ENCODE measurements at regions not wholly inside any gene's neighbourhood (a gene's known extent, or its start where the extent isn't known, plus 50 kb on each side); places are given as distances from the start of the nearest gene placed in this dataset.
"Not testable (repeated sequence)": the region's sequence is repeated elsewhere in the genome, so short reads cannot be mapped to it uniquely, and the experiment has no call there.

GRCh38 chr15:24108349-24108748 lies 421.2 kb upstream of the NDN start:
- H3K27ac ChIP-seq (ENCODE audit: low read depth in 1 of 2, low read length in 2 of 2); intact Hi-C loops (cut with DNase I); H3K27me3 ChIP-seq (ENCODE audit: control insufficient read depth in 1 of 2, insufficient read depth in 2 of 2, low read length in 1 of 2); DNase-seq; H3K4me1 ChIP-seq (ENCODE audit: control insufficient read depth in 1 of 2, insufficient read depth in 2 of 2, low read length in 2 of 2); ATAC-seq (ENCODE audit: low FRiP score); H3K36me3 ChIP-seq (ENCODE audit: control insufficient read depth in 1 of 2, insufficient read depth in 2 of 2, low read length in 1 of 2); H3K4me3 ChIP-seq (ENCODE audit: low read length in 2 of 2); H3K9me3 ChIP-seq (ENCODE audit: control insufficient read depth, low read length): not testable (repeated sequence)
- 53 to 57% methylated on average over 3 of the region's 3 CpGs for WGBS, 2 donors

GRCh38 chr15:24139622-24140021 lies 452.5 kb upstream of the NDN start:
- H3K27me3 ChIP-seq (ENCODE audit: control insufficient read depth in 1 of 2, insufficient read depth in 2 of 2, low read length in 1 of 2); intact Hi-C loops (cut with DNase I); H3K9me3 ChIP-seq (ENCODE audit: control insufficient read depth, low read length); H3K4me3 ChIP-seq (ENCODE audit: low read length in 2 of 2); H3K4me1 ChIP-seq (ENCODE audit: control insufficient read depth in 1 of 2, insufficient read depth in 2 of 2, low read length in 2 of 2); H3K27ac ChIP-seq (ENCODE audit: low read depth in 1 of 2, low read length in 2 of 2); DNase-seq; H3K36me3 ChIP-seq (ENCODE audit: control insufficient read depth in 1 of 2, insufficient read depth in 2 of 2, low read length in 1 of 2); ATAC-seq (ENCODE audit: low FRiP score): not testable (repeated sequence)
- WGBS, 2 donors, result 77 to 82% methylated on average over 8 of the region's 8 CpGs

- ATAC-seq (ENCODE audit: low FRiP score); intact Hi-C loops (cut with DNase I); H3K4me3 ChIP-seq (ENCODE audit: low read length in 2 of 2); DNase-seq; H3K4me1 ChIP-seq (ENCODE audit: control insufficient read depth in 1 of 2, insufficient read depth in 2 of 2, low read length in 2 of 2); H3K36me3 ChIP-seq (ENCODE audit: control insufficient read depth in 1 of 2, insufficient read depth in 2 of 2, low read length in 1 of 2); H3K9me3 ChIP-seq (ENCODE audit: control insufficient read depth, low read length); H3K27ac ChIP-seq (ENCODE audit: low read depth in 1 of 2, low read length in 2 of 2); H3K27me3 ChIP-seq (ENCODE audit: control insufficient read depth in 1 of 2, insufficient read depth in 2 of 2, low read length in 1 of 2): not testable (repeated sequence)
- WGBS, 2 donors, result 76 to 79% methylated on average over 8 of the region's 8 CpGs
These were observed 458.0 kb upstream of the NDN start for GRCh38 chr15:24145070-24145469.

- no peak for ATAC-seq (ENCODE audit: low FRiP score)
- no peaks in the 10 kb centered on the region for H3K27me3 ChIP-seq (ENCODE audit: control insufficient read depth in 1 of 2, insufficient read depth in 2 of 2, low read length in 1 of 2)
- 66% methylated on average over 2 of the region's 2 CpGs for WGBS, 2 donors
These were observed 459.1 kb upstream of the NDN start for GRCh38 chr15:24146251-24146650.

GRCh38 chr15:24150542-24150941 lies 463.4 kb upstream of the NDN start:
- no peak overlapping the region for H3K4me3 ChIP-seq (ENCODE audit: low read length in 2 of 2)

More at GRCh38 chr15:24146251-24146650, 459.1 kb upstream of the NDN start:
- no peak for DNase-seq
- no peaks in the 10 kb centered on the region for H3K36me3 ChIP-seq (ENCODE audit: control insufficient read depth in 1 of 2, insufficient read depth in 2 of 2, low read length in 1 of 2)
- no peaks in the 10 kb centered on the region for H3K9me3 ChIP-seq (ENCODE audit: control insufficient read depth, low read length)
- H3K27ac ChIP-seq (ENCODE audit: low read depth in 1 of 2, low read length in 2 of 2), result no peak overlapping the region
- no peaks in the 10 kb centered on the region for H3K4me1 ChIP-seq (ENCODE audit: control insufficient read depth in 1 of 2, insufficient read depth in 2 of 2, low read length in 2 of 2)
- H3K4me3 ChIP-seq (ENCODE audit: low read length in 2 of 2), result no peak overlapping the region
- intact Hi-C loops (cut with DNase I), result no loop called here

GRCh38 chr15:24158306-24158705 lies 471.2 kb upstream of the NDN start:
- H3K27me3 ChIP-seq (ENCODE audit: control insufficient read depth in 1 of 2, insufficient read depth in 2 of 2, low read length in 1 of 2); H3K4me1 ChIP-seq (ENCODE audit: control insufficient read depth in 1 of 2, insufficient read depth in 2 of 2, low read length in 2 of 2); H3K27ac ChIP-seq (ENCODE audit: low read depth in 1 of 2, low read length in 2 of 2); DNase-seq; ATAC-seq (ENCODE audit: low FRiP score); H3K9me3 ChIP-seq (ENCODE audit: control insufficient read depth, low read length); intact Hi-C loops (cut with DNase I); H3K4me3 ChIP-seq (ENCODE audit: low read length in 2 of 2); H3K36me3 ChIP-seq (ENCODE audit: control insufficient read depth in 1 of 2, insufficient read depth in 2 of 2, low read length in 1 of 2): not testable (repeated sequence)
- 33 to 49% methylated on average over 1 of the region's 1 CpG for WGBS, 2 donors

More at GRCh38 chr15:24150542-24150941, 463.4 kb upstream of the NDN start:
- H3K27ac ChIP-seq (ENCODE audit: low read depth in 1 of 2, low read length in 2 of 2), result no peak overlapping the region
- H3K36me3 ChIP-seq (ENCODE audit: control insufficient read depth in 1 of 2, insufficient read depth in 2 of 2, low read length in 1 of 2), result no peaks in the 10 kb centered on the region
- 84 to 85% methylated on average over 2 of the region's 2 CpGs for WGBS, 2 donors
- ATAC-seq (ENCODE audit: low FRiP score), result no peak
- H3K27me3 ChIP-seq (ENCODE audit: control insufficient read depth in 1 of 2, insufficient read depth in 2 of 2, low read length in 1 of 2), result no peaks in the 10 kb centered on the region
- H3K4me1 ChIP-seq (ENCODE audit: control insufficient read depth in 1 of 2, insufficient read depth in 2 of 2, low read length in 2 of 2), result no peaks in the 10 kb centered on the region
- no peak for DNase-seq
- H3K9me3 ChIP-seq (ENCODE audit: control insufficient read depth, low read length), result no peaks in the 10 kb centered on the region
- intact Hi-C loops (cut with DNase I), result no loop called here

- WGBS, 2 donors, result 76 to 83% methylated on average over 3 of the region's 3 CpGs
- H3K27me3 ChIP-seq (ENCODE audit: control insufficient read depth in 1 of 2, insufficient read depth in 2 of 2, low read length in 1 of 2); H3K9me3 ChIP-seq (ENCODE audit: control insufficient read depth, low read length); intact Hi-C loops (cut with DNase I); ATAC-seq (ENCODE audit: low FRiP score); H3K4me3 ChIP-seq (ENCODE audit: low read length in 2 of 2); H3K4me1 ChIP-seq (ENCODE audit: control insufficient read depth in 1 of 2, insufficient read depth in 2 of 2, low read length in 2 of 2); DNase-seq; H3K36me3 ChIP-seq (ENCODE audit: control insufficient read depth in 1 of 2, insufficient read depth in 2 of 2, low read length in 1 of 2); H3K27ac ChIP-seq (ENCODE audit: low read depth in 1 of 2, low read length in 2 of 2): not testable (repeated sequence)
These were observed 478.4 kb upstream of the NDN start for GRCh38 chr15:24165512-24165911.

GRCh38 chr15:24202297-24202696 lies 473.3 kb upstream of the NPAP1 start:
- H3K4me3 ChIP-seq (ENCODE audit: low read length in 2 of 2); H3K36me3 ChIP-seq (ENCODE audit: control insufficient read depth in 1 of 2, insufficient read depth in 2 of 2, low read length in 1 of 2); intact Hi-C loops (cut with DNase I); ATAC-seq (ENCODE audit: low FRiP score); DNase-seq; H3K4me1 ChIP-seq (ENCODE audit: control insufficient read depth in 1 of 2, insufficient read depth in 2 of 2, low read length in 2 of 2); H3K27ac ChIP-seq (ENCODE audit: low read depth in 1 of 2, low read length in 2 of 2); H3K9me3 ChIP-seq (ENCODE audit: control insufficient read depth, low read length); H3K27me3 ChIP-seq (ENCODE audit: control insufficient read depth in 1 of 2, insufficient read depth in 2 of 2, low read length in 1 of 2): not testable (repeated sequence)
- 43 to 60% methylated on average over 2 of the region's 2 CpGs for WGBS, 2 donors

- H3K9me3 ChIP-seq (ENCODE audit: control insufficient read depth, low read length); H3K27ac ChIP-seq (ENCODE audit: low read depth in 1 of 2, low read length in 2 of 2); H3K27me3 ChIP-seq (ENCODE audit: control insufficient read depth in 1 of 2, insufficient read depth in 2 of 2, low read length in 1 of 2); H3K36me3 ChIP-seq (ENCODE audit: control insufficient read depth in 1 of 2, insufficient read depth in 2 of 2, low read length in 1 of 2); ATAC-seq (ENCODE audit: low FRiP score); DNase-seq; H3K4me1 ChIP-seq (ENCODE audit: control insufficient read depth in 1 of 2, insufficient read depth in 2 of 2, low read length in 2 of 2); intact Hi-C loops (cut with DNase I); H3K4me3 ChIP-seq (ENCODE audit: low read length in 2 of 2): not testable (repeated sequence)
- 58 to 60% methylated on average over 5 to 6 of the region's 6 CpGs for WGBS, 2 donors
These were observed 463.7 kb upstream of the NPAP1 start for GRCh38 chr15:24211742-24212476.

Data from aorta (tissue), 5 donors.